ENCODE measurements at regions not wholly inside any gene's neighbourhood (a gene's known extent, or its start where the extent isn't known, plus 50 kb on each side); places are given as distances from the start of the nearest gene placed in this dataset.

GRCh38 chr2:153109793-153110192 lies 368.8 kb downstream of the RPRM start:
- FAIRE-seq (no peak), DNase-seq (ENCODE audit: insufficient read length, low spot score) (no peak)

GRCh38 chr2:153106802-153107477 lies 371.6 kb downstream of the RPRM start:
- no peak for DNase-seq (ENCODE audit: insufficient read length, low spot score)
- FAIRE-seq = no peak

DNA sequence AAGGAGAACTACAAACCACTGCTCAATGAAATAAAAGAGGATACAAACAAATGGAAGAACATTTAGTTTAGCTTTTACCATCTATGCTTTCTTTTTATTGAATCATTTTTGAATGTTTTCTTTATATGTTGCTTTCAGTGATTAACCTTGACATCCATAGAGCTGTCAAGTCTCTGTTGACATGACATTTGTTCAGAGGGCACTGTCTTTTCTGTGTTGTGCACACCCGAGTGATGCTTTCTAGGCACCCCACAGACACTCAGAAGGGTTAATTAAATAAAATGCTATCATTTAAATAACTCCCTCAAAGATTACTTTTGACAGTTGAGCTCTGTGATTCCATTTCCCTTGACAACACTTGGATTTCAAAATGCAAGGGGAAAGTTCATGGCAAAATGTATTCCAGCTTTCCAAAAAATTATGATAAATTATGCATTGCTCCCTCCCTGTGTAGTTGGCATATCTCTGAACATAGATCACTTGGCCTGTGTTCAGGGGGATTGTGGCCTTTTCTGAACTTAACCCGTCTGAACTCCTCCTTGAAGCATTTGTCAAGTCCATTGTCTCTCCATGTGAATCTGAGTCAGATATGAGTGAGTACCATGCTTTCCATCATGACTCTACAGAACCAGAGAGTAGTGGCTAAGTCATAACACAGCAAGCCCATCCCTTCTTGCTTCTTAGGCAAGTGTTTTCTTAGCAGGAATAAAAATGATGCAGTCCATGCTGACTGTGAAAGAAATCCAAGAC lies 372.6 kb downstream of the RPRM start:
- FAIRE-seq = no peak
- DNase-seq (ENCODE audit: insufficient read length, low spot score) = no peak

GRCh38 chr2:153101187-153101586 lies 377.4 kb downstream of the RPRM start:
- DNase-seq (ENCODE audit: insufficient read length, low spot score) (no peak), FAIRE-seq (no peak)

- DNase-seq (ENCODE audit: insufficient read length, low spot score) (no peak), FAIRE-seq (no peak)
These were observed 378.4 kb downstream of the RPRM start for GRCh38 chr2:153100151-153100550.

GRCh38 chr2:153098073-153098472 lies 379.7 kb downstream of the ARL6IP6 start:
- FAIRE-seq (no peak), DNase-seq (ENCODE audit: insufficient read length, low spot score) (no peak)

DNA sequence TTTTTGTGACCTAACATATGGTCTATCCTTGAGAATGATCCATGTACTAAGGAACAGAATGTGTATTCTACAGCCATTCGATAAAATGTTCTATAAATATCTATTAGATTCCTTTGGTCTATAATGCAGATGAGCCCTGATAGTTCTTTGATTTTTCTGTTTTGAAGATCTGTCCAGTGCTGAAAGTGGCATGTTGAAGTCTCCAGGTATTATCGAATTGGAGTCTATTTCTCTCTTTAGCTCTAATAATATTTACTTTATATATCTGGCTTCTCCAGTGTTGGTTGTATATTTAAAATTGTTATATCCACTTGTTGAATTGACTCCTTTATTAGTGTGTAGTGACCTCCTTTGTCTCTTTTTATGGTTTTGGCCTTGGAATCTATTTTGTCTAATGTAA lies 377.9 kb downstream of the ARL6IP6 start:
- FAIRE-seq (no peak), DNase-seq (ENCODE audit: insufficient read length, low spot score) (no peak)

DNA sequence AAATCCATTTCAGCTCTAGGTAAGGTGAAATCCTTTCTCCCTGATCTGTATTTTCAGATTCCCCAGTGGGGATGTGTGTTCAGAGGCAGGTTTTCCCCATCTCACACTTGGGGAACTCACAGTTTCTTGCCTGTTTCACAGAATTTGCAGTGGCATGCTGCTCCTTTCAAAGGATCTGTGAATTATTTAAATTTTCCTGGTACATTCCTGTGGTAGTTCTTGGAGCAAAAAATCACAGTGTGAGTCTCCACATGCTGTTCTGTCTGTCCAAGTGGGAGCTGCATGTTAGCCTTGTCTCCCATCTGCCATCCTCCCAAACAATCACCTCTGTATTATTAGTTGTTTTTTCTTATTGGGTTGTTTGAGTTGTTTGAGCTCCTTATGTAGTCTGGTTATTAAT lies 372.9 kb downstream of the ARL6IP6 start:
- FAIRE-seq (no peak), DNase-seq (ENCODE audit: insufficient read length, low spot score) (no peak)

GRCh38 chr2:153079315-153079714 lies 360.9 kb downstream of the ARL6IP6 start:
- DNase-seq (ENCODE audit: insufficient read length, low spot score) = no peak
- no peak for FAIRE-seq

GRCh38 chr2:153077311-153077710 lies 358.9 kb downstream of the ARL6IP6 start:
- FAIRE-seq = no peak
- no peak for DNase-seq (ENCODE audit: insufficient read length, low spot score)

DNA sequence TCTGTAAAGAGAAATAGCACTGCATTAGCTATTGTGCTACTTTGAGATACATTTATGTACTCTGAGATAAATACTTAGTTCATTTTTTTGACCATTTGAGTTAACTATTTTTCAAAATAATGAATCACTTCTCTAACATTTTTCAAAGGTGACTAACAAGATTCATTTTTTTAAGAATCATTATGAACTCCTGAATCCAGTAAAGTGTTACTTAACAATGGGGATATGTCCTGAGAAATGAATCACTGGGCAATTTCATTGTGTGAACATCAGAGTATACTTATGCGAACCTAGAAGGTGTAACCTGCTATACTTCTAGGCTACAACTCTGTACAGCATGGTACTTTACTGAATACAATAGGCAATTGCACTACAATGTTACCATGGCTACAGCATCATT lies 355.8 kb downstream of the ARL6IP6 start:
- FAIRE-seq (no peak), DNase-seq (ENCODE audit: insufficient read length, low spot score) (no peak)

GRCh38 chr2:153072813-153073212 lies 354.4 kb downstream of the ARL6IP6 start:
- DNase-seq (ENCODE audit: insufficient read length, low spot score) (no peak), FAIRE-seq (no peak)

GRCh38 chr2:153072077-153072476 lies 353.7 kb downstream of the ARL6IP6 start:
- DNase-seq (ENCODE audit: insufficient read length, low spot score) (no peak), FAIRE-seq (no peak)

GRCh38 chr2:153071090-153071489 lies 352.7 kb downstream of the ARL6IP6 start:
- no peak for DNase-seq (ENCODE audit: insufficient read length, low spot score)
- FAIRE-seq = no peak

- no peak for DNase-seq (ENCODE audit: insufficient read length, low spot score)
- FAIRE-seq = no peak
These were observed 350.5 kb downstream of the ARL6IP6 start for GRCh38 chr2:153068915-153069314.

- no peak for FAIRE-seq
- no peak for DNase-seq (ENCODE audit: insufficient read length, low spot score)
These were observed 349.6 kb downstream of the ARL6IP6 start for GRCh38 chr2:153068052-153068451.

GRCh38 chr2:153059338-153060052 lies 341.1 kb downstream of the ARL6IP6 start:
- FAIRE-seq (peak; percentile 59), DNase-seq (ENCODE audit: insufficient read length, low spot score) (peak; percentile 60)

- no peak for DNase-seq (ENCODE audit: insufficient read length, low spot score)
- no peak for FAIRE-seq
These were observed 339.3 kb downstream of the ARL6IP6 start for GRCh38 chr2:153057743-153058142.

GRCh38 chr2:153055182-153055581 lies 336.8 kb downstream of the ARL6IP6 start:
- FAIRE-seq (no peak), DNase-seq (ENCODE audit: insufficient read length, low spot score) (no peak)

DNA sequence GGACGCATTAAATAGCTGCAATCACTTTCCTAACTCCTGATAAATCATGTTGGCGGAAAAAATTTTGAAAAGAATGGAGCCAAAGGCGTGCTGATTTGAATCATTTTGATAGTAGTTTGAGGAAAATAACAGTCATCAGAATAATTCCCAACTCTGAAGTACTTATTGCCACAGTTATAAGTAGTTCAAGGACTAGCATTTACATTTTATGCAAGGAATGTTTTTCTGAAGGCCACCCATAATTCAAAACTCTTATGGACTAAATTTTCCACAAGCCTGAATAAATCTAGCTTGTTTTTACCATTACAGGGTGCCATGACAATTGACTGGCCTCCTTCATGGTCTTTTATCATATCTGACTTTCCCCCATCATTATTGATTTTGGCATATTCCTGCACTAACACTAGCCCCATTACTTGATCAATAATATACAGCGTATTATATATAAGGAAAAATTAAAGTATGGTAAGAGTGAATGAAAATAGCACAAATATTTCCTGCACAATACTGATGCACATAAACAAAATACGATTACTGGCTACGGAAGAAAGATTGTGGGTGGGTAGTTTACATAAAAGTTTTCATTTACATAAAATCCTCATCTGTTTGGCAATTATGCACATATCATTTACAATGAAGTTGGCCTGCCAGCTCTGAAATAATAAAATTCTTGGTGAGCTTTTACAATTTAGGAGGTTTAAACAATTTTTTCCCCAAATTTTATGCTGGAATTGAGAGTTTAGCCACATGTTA lies 334.6 kb downstream of the ARL6IP6 start:
- no peak for DNase-seq (ENCODE audit: insufficient read length, low spot score)
- no peak for FAIRE-seq

DNA sequence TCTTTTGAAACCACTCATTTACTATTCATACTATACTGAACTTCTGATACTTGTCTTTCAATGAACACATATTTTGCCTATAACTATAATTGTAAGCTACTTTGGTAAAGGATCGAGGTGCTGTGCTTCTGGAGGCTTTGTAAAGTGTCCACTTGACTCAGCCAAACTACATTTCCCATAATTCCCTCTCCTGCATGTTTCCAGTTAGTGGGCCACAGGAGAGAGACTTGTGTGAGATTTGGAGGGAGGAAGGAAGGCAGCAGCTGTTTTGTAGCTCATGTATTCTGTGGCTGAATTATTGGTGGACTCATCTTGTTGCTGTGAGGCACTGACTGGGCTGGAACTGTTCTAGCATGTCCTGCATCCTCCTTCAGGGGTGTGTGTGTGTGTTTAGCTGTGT lies 328.8 kb downstream of the ARL6IP6 start:
- DNase-seq (ENCODE audit: insufficient read length, low spot score) = no peak
- no peak for FAIRE-seq

Measured in HTR-8/SVneo (cell line).